ENCODE measurements at regions not wholly inside any gene's neighbourhood (a gene's known extent, or its start where the extent isn't known, plus 50 kb on each side); places are given as distances from the start of the nearest gene placed in this dataset.

DNA sequence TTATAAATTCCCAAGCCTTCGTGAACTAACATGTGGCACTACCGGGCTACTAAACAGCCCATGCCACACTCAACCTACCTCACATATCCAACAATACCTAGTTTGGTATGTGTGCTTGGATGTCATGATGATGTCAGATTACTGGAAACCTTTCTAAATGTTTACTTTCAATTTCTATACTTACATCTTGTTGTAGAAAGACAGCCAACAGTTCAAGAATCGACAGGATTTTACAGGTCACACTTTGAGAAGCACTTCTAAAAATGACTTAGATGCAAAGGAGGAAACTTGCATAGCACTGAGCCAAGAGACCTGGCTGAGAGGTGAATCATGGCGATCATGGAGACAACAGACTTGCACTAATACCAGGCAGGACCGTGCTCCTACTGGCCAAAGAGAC is 209.9 kb downstream of the COL4A1 start:
- DNase-seq = no peak

DNA sequence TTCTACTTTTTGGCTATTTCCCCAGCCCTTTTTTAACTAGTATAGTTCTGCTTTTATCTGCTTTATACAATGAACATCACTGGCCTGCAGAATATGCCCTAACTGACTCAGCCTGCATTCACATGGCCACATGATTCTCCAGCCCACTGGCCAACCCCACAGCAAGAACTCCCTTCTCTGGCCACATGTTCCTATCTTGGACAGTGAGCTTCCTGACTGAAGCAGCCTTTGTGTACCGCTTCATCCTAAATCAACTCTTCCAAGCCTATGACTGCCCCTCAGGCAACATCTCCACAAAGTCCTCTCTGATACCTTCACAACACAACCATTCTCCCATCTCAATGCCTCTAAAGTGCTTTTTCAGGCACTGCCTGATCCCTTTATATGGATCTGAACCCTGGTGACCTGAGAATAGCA is 214.1 kb downstream of the COL4A1 start:
- intact Hi-C loops (cut with DNase I) = no loop called here
- DNase-seq = no peak

More for the DNA sequence above, 209.9 kb downstream of the COL4A1 start:
- intact Hi-C loops (cut with DNase I) = no loop called here

- intact Hi-C loops (cut with DNase I) = no loop called here
- DNase-seq = no peak
Observed at GRCh38 chr13:110089815-110090214, 217.1 kb downstream of the COL4A1 start.

DNA sequence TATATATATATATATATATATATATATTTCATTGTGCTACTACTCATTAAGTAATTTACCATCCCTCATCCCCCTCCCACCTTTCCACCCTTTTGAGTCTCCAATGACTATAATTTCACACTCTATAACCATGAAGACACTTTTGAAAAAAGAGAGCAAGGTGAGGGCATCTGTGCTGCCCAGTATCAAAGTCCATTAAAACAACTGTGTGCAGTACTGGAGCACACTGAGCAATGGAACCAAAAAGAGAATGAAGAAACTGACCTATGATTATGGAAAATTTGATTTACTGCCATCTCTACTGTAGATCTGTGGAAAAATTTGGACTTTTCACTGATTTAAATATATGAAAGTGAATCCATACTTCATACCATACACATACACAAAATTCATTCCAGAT is 217.9 kb downstream of the COL4A1 start:
- no peak for DNase-seq
- intact Hi-C loops (cut with DNase I) = no loop called here

- intact Hi-C loops (cut with DNase I) = no loop called here
- DNase-seq = no peak
Observed at GRCh38 chr13:110073982-110074381, 233.0 kb downstream of the COL4A1 start.

GRCh38 chr13:110070511-110071120 is 236.3 kb downstream of the COL4A1 start:
- DNase-seq = no peak

DNA sequence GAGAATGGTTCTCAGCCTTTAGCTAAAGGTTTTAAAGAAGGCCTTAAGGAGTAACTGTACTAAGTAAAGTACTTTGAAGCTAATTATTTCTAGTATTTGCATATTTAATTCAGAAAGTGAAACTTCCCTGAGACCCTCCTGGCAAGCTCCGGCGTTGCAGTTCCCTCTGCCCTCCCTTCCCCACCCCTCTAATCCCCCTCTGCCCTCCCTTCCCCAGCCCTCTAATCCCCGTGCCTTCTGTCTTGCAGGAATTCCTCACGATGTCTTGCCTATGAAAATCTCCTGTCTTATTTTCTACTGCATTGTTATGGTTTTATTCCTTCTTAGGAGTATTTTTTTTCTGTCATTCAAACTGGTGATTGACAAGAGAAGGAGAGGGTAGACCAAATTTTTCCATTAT is 236.9 kb downstream of the COL4A1 start:
- intact Hi-C loops (cut with DNase I) = no loop called here
- no peak for DNase-seq

More at GRCh38 chr13:110070511-110071120, 236.3 kb downstream of the COL4A1 start:
- intact Hi-C loops (cut with DNase I) = no loop called here

- intact Hi-C loops (cut with DNase I) = no loop called here
Observed at GRCh38 chr13:110068176-110068473, 238.8 kb downstream of the COL4A1 start.

GRCh38 chr13:110067355-110068175 is 239.4 kb downstream of the COL4A1 start:
- intact Hi-C loops (cut with DNase I) = no loop called here

More at GRCh38 chr13:110068176-110068473, 238.8 kb downstream of the COL4A1 start:
- no peak for DNase-seq

DNA sequence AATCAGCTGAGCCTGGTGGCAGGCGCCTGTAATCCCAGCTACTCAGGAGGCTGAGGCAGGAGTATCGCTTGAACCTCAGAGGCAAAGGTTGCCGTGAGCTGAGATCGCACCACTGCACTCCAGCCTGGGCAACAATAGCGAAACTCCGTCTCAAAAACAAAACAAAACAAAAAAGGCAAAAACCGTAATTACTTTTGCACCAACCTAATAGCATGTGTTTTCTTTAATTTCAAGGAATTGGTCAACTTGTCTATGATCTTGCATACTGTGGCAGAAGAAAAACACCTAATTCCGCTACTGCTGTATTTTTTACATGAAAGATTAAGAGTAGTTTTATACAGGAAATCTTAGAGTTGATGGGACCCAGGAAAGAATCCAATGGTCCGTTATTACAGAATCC is 241.2 kb downstream of the COL4A1 start:
- intact Hi-C loops (cut with DNase I) = no loop called here
- no peak for DNase-seq

More at GRCh38 chr13:110067355-110068175, 239.4 kb downstream of the COL4A1 start:
- DNase-seq = no peak

GRCh38 chr13:110063490-110064421 is 243.2 kb downstream of the COL4A1 start:
- intact Hi-C loops (cut with DNase I) = no loop called here
- DNase-seq = no peak

DNA sequence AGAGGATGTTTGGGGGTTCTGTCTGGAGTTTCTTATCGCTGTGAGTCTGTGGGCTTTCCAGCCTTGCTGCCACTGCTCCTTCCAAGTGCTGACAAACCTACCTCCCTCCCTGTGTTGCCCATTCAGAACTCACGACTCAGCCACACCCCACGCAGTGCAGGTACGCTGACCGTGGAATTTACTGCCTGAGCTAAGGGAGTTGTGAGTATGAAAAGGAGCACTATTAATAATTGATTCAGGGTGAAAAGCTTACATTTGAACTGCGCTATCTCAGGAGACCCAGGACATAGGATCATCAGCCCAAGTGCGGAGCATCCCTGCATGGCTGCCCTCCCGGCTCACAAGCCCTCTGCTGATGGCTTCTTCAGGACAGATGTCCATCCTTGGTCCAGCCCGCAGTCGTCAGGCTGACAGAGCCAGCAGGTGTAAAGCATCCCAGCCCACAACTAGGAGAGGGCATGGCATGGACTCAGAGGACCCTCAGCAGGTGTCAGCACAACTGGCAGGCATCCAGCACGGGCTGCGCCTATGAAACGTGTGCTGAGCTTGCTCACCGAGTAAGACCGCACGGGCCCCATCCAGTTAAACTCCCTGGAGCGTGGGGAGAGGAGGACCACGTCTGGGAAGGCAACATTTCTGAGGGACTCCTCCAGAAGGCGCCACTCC is 244.0 kb downstream of the COL4A1 start:
- intact Hi-C loops (cut with DNase I) = no loop called here
- no peak for DNase-seq

DNA sequence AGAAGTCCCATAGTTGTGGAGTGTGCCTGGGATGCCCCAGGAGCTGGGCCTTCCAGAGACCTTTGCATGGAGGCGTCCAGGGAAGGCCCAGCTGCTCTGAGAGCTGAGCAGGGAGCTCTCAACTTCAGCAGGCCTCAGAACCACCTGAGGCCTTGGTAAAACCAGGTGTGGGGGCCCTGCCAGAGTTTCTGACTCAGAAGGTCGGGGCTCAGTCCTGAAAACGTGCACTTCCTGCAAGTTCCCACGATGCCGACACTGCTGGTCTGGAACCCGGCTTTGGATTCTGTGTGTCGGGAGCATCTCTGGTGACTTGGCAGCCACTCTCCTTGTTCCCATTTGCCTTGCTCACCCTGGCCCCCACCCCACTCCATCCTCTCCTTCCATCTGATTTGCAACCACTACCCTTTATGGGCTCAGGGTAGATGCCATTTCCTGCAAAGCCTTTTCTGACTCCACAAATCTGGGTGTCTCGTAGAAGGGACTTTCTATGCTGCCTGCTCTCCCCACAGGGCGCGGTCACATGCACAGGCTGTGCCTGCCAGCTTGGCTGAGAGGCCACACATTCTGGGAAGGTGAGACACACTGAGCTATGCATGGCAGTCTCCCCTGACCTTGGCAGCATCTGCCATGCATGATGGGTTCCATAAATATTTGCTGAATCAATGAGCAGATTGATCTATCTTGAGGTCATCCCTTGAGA is 244.7 kb downstream of the COL4A1 start:
- intact Hi-C loops (cut with DNase I) = no loop called here

GRCh38 chr13:110061270-110061669 is 245.7 kb downstream of the COL4A1 start:
- intact Hi-C loops (cut with DNase I) = no loop called here
- DNase-seq = no peak

More for the DNA sequence above, 244.7 kb downstream of the COL4A1 start:
- DNase-seq = no peak

DNA sequence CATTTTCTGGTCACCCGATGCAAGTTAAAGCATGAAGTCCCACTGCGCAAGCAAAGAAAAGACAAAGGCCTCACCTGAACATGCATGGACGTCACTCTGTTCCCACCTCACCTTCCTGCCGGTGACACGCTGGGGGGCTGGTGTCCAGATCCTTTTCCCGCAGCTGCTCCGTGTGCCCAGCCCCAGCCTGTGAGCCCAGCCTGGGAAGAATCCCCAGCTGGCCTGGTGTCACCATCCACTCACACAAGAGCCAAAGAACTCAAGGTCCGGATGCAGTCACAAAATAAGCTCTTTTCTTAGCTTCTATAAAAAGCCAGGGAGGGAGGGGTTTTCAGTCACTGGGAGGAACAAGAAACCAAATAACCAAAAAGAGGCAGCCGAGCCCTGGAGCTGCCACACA is 249.9 kb downstream of the COL4A1 start:
- intact Hi-C loops (cut with DNase I) = no loop called here
- peak in 10 of 42 donors; percentile 9 to 49 (median 20) for DNase-seq

- intact Hi-C loops (cut with DNase I) = no loop called here
Observed at GRCh38 chr13:110056640-110057039, 250.3 kb downstream of the COL4A1 start.

GRCh38 chr13:110055089-110055488 is 251.9 kb downstream of the COL4A1 start:
- intact Hi-C loops (cut with DNase I) = no loop called here

More at GRCh38 chr13:110056640-110057039, 250.3 kb downstream of the COL4A1 start:
- DNase-seq = no peak

GRCh38 chr13:110054041-110054440 is 252.9 kb downstream of the COL4A1 start:
- intact Hi-C loops (cut with DNase I) = no loop called here

More at GRCh38 chr13:110055089-110055488, 251.9 kb downstream of the COL4A1 start:
- DNase-seq = no peak

More at GRCh38 chr13:110054041-110054440, 252.9 kb downstream of the COL4A1 start:
- DNase-seq = no peak

Data from head of caudate nucleus (tissue), 42 donors.